Gastrocnemius medialis (tissue), 4 donors: ENCODE measurements at regions not wholly inside any gene's neighbourhood (a gene's known extent, or its start where the extent isn't known, plus 50 kb on each side); places are given as distances from the start of the nearest gene placed in this dataset.

Experiments used
- CTCF ChIP-seq, 5 experiments: fragments of 450-650 bp in 3 of 5; fragments of 200-600 bp in 2 of 5; sonication (generic) in 2 of 5; IDR thresholded peaks in 4 of 5; conservative IDR thresholded peaks in 1 of 5; 1 replicate in 4 of 5; 2 replicates in 1 of 5; pipeline ENCODE4 v1.5.1; 2016 to 2019; ENCODE audit warnings: antibody characterized with exemption in 5 of 5, mild to moderate bottlenecking in 3 of 5, moderate library complexity in 3 of 5
- POLR2A ChIP-seq, 2 donors: fragments of 450-650 bp; IDR thresholded peaks; one replicate each; pipeline ENCODE4 v1.6.1; 2017; ENCODE audit warnings: antibody characterized with exemption in 2 of 2, mild to moderate bottlenecking in 2 of 2, moderate library complexity in 2 of 2

DNA sequence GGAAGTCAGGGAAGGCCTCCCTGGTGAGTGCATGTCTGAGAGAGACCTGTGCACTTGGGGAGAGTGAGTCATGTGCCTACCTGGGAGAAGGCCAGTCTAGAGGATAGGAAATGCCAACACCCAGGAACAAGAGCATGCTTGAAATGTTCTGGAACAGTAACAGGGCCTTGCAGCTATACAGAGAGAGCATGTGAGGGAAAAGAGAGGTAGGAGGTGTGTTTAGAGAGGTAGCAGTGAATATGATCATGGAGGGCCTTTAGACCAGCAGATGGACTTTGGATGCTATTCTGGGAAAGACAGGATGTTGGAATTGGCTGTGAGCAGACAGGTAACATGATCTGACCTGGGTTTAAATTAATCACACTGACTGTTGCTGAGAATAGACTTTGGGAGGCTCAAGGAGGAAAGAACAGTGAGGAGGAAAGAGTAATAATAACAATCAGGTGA lies 1143.6 kb downstream of the FLRT2 start:
- TF ChIP-seq CTCF (IDR thresholded peaks at IDR 0.05 in 4 of 5, conservative IDR thresholded peaks at IDR 0.05 in 1 of 5) (no peak), POLR2A (IDR thresholded peaks at IDR 0.05) (no peak)
